ENCODE measurements at regions not wholly inside any gene's neighbourhood (a gene's known extent, or its start where the extent isn't known, plus 50 kb on each side); places are given as distances from the start of the nearest gene placed in this dataset.

- TF ChIP-seq ZFX (IDR thresholded peaks at IDR 0.05; ENCODE audit: borderline replicate concordance) (no peak), CTCF (IDR thresholded peaks at IDR 0.05) (no peak)
- no peak overlapping the region for H3K27ac ChIP-seq
These were observed 63.2 kb upstream of the FGFR2 start for GRCh38 chr10:121661451-121661851.

- no peak for TF ChIP-seq CTCF (IDR thresholded peaks at IDR 0.05)
- no peak for TF ChIP-seq ZFX (IDR thresholded peaks at IDR 0.05; ENCODE audit: borderline replicate concordance)
These were observed 61.0 kb upstream of the FGFR2 start for GRCh38 chr10:121659236-121659635.

GRCh38 chr10:121658611-121659010 is 60.4 kb upstream of the FGFR2 start:
- no peak overlapping the region for H3K27ac ChIP-seq
- TF ChIP-seq CTCF (IDR thresholded peaks at IDR 0.05) = no peak
- TF ChIP-seq ZFX (IDR thresholded peaks at IDR 0.05; ENCODE audit: borderline replicate concordance) = no peak

More at GRCh38 chr10:121659236-121659635, 61.0 kb upstream of the FGFR2 start:
- no peak overlapping the region for H3K27ac ChIP-seq

GRCh38 chr10:121658111-121658510 is 59.9 kb upstream of the FGFR2 start:
- TF ChIP-seq CTCF (IDR thresholded peaks at IDR 0.05) = no peak
- TF ChIP-seq ZFX (IDR thresholded peaks at IDR 0.05; ENCODE audit: borderline replicate concordance) = no peak
- H3K27ac ChIP-seq = no peak overlapping the region

GRCh38 chr10:121655254-121656144 is 57.3 kb upstream of the FGFR2 start:
- no peak overlapping the region for H3K27ac ChIP-seq
- TF ChIP-seq ZFX (IDR thresholded peaks at IDR 0.05; ENCODE audit: borderline replicate concordance) = no peak
- TF ChIP-seq CTCF (IDR thresholded peaks at IDR 0.05) = no peak

GRCh38 chr10:121654021-121654545 is 55.8 kb upstream of the FGFR2 start:
- no peak overlapping the region for H3K27ac ChIP-seq
- TF ChIP-seq ZFX (IDR thresholded peaks at IDR 0.05; ENCODE audit: borderline replicate concordance) = no peak
- TF ChIP-seq CTCF (IDR thresholded peaks at IDR 0.05) = no peak

- TF ChIP-seq CTCF (IDR thresholded peaks at IDR 0.05) (no peak), ZFX (IDR thresholded peaks at IDR 0.05; ENCODE audit: borderline replicate concordance) (no peak)
- no peak overlapping the region for H3K27ac ChIP-seq
These were observed 55.4 kb upstream of the FGFR2 start for GRCh38 chr10:121653608-121654007.

Measured in 22Rv1 (cell line).